CD14-positive monocyte (primary cell): ENCODE measurements at regions not wholly inside any gene's neighbourhood (a gene's known extent, or its start where the extent isn't known, plus 50 kb on each side); places are given as distances from the start of the nearest gene placed in this dataset.

Source experiments
- DNase-seq, 3 donors: peaks; one replicate each; pipeline ENCODE4 v3.0.0-alpha.2; 2011 to 2022
- H2AFZ ChIP-seq: 2 replicates; pipeline ENCODE4 v1.6.0; 2012; ENCODE audit warnings: mild to moderate bottlenecking, low read depth, low read length, inconsistent platforms; ENCODE audit not compliant: insufficient read depth, poor library complexity, severe bottlenecking
- H3K27ac ChIP-seq, 2 donors: 1 replicate in 1 of 2; 2 replicates in 1 of 2; pipeline ENCODE4 v1.5.1; 2012 to 2013; ENCODE audit warnings: low read length in 2 of 2, control low read depth in 1 of 2, inconsistent platforms in 1 of 2, low read depth in 1 of 2, mild to moderate bottlenecking in 1 of 2
- H3K27me3 ChIP-seq, 2 donors: one replicate each; pipeline versions ENCODE4 v1.6.0 to v1.6.1; 2011 to 2013; ENCODE audit warnings: low read length in 2 of 2; ENCODE audit not compliant: control insufficient read depth in 2 of 2, insufficient read depth in 2 of 2
- H3K36me3 ChIP-seq, 2 donors: replicated peaks in 1 of 2; 1 replicate in 1 of 2; 2 replicates in 1 of 2; pipeline versions ENCODE4 v1.5.1 to v1.6.1; 2012 to 2013; ENCODE audit warnings: low read length in 2 of 2, control low read depth in 1 of 2, inconsistent platforms in 1 of 2, mild to moderate bottlenecking in 1 of 2; ENCODE audit not compliant: insufficient read depth in 2 of 2, control insufficient read depth in 1 of 2
- H3K4me1 ChIP-seq, 2 donors: 1 replicate in 1 of 2; 2 replicates in 1 of 2; pipeline versions ENCODE4 v1.5.1 to v1.6.1; 2012 to 2013; ENCODE audit warnings: low read length in 2 of 2, control low read depth in 1 of 2, inconsistent platforms in 1 of 2, mild to moderate bottlenecking in 1 of 2, moderate library complexity in 1 of 2; ENCODE audit not compliant: insufficient read depth in 2 of 2, control insufficient read depth in 1 of 2
- H3K4me2 ChIP-seq: replicated peaks from 2 replicates; pipeline ENCODE3; 2012; ENCODE audit warnings: low read length, moderate library complexity, mild to moderate bottlenecking; ENCODE audit not compliant: poor library complexity, severe bottlenecking; ENCODE audit errors: extremely low read depth
- H3K4me3 ChIP-seq, 3 experiments: fragments of 200-600 bp in 1 of 3; sonication (generic) in 1 of 3; replicated peaks in 1 of 3; 1 replicate in 2 of 3; 2 replicates in 1 of 3; pipeline ENCODE4 v1.5.1; 2011 to 2013; ENCODE audit warnings: low read length in 3 of 3, mild to moderate bottlenecking in 3 of 3, control low read depth in 2 of 3, low read depth in 2 of 3, inconsistent platforms in 1 of 3, moderate library complexity in 1 of 3
- H3K79me2 ChIP-seq: 2 replicates; pipeline ENCODE4 v1.6.0; 2012; ENCODE audit warnings: mild to moderate bottlenecking, control low read depth, inconsistent platforms, low read length, moderate library complexity; ENCODE audit not compliant: insufficient read depth
- H3K9ac ChIP-seq: 2 replicates; pipeline ENCODE4 v1.6.0; 2017; ENCODE audit warnings: low read length, mild to moderate bottlenecking; ENCODE audit not compliant: insufficient read depth, poor library complexity, severe bottlenecking
- H3K9me3 ChIP-seq, 2 donors: replicated peaks in 1 of 2; 1 replicate in 1 of 2; 2 replicates in 1 of 2; pipeline versions ENCODE4 v1.5.1 to v1.6.1; 2012 to 2013; ENCODE audit warnings: low read length in 2 of 2, control low read depth in 1 of 2; ENCODE audit not compliant: control insufficient read depth in 1 of 2, insufficient read depth in 1 of 2
- H4K20me1 ChIP-seq: 2 replicates; pipeline ENCODE4 v1.6.0; 2012; ENCODE audit warnings: mild to moderate bottlenecking, low read length, control low read depth, moderate library complexity; ENCODE audit not compliant: insufficient read depth
- H3K27ac Mint-ChIP-seq, 7 donors: one replicate each; pipeline ENCODE4 v1.8.0; 2020; ENCODE audit warnings: mild to moderate bottlenecking in 7 of 7, mixed read lengths in 7 of 7, moderate library complexity in 6 of 7, inconsistent platforms in 2 of 7
- H3K27me3 Mint-ChIP-seq, 3 donors: one replicate each; pipeline ENCODE4 v1.8.0; 2021 to 2022; ENCODE audit warnings: low read depth in 3 of 3, mild to moderate bottlenecking in 3 of 3, mixed read lengths in 3 of 3, moderate library complexity in 3 of 3, inconsistent platforms in 1 of 3
- H3K36me3 Mint-ChIP-seq, 2 donors: one replicate each; pipeline ENCODE4 v1.8.0; 2020; ENCODE audit warnings: mixed read lengths in 2 of 2, inconsistent platforms in 1 of 2, mild to moderate bottlenecking in 1 of 2
- H3K4me1 Mint-ChIP-seq: one replicate; pipeline ENCODE4 v1.8.0; 2020; ENCODE audit warnings: mild to moderate bottlenecking, mixed read lengths
- H3K4me3 Mint-ChIP-seq, 2 donors: one replicate each; pipeline ENCODE4 v1.8.0; 2020; ENCODE audit warnings: mild to moderate bottlenecking in 2 of 2, mixed read lengths in 2 of 2, moderate library complexity in 1 of 2
- H3K9me3 Mint-ChIP-seq, 7 donors: one replicate each; pipeline ENCODE4 v1.8.0; 2020 to 2022; ENCODE audit warnings: mixed read lengths in 7 of 7, mild to moderate bottlenecking in 6 of 7, moderate library complexity in 6 of 7, inconsistent platforms in 2 of 7
- WGBS: methylation state at CpG from one replicate; pipeline ENCODE4 v1.1.5; 2013; ENCODE audit warnings: missing lambda C conversion rate; ENCODE audit not compliant: insufficient coverage; 5-methylcytosine and 5-hydroxymethylcytosine counted together
- intact Hi-C, 2 donors: fragments of 100-400 bp; cut with micrococcal nuclease; formaldehyde crosslinking; loops; one replicate each; pipeline versions ENCODE4 v1.15.0 to v1.15.1; 2023
- TF ChIP-seq, protein P1 (sequence below): fragments of 200-600 bp; IDR thresholded peaks from one replicate; pipeline ENCODE4 v1.8.0; 2022; ENCODE audit warnings: antibody characterized with exemption, mild to moderate bottlenecking

DNA sequence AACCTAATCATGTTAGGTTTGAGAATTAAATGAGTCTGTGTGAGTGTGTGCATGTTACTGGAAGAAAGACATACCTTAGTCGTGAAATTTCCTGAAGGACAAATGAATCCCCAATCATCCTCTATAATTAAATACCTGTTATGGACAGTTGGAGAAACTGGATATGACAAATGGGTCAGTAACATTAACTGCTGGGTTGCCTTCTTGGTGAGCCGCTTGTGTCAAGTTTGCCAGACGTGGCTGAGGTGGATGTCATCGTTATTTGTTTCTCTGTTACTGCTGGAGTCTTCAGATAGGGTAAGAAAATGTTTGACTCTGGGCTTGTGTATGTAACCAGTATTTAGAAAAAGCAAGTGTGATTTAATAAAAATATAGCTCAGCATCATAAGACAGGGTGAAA, 131.6 kb downstream of the CAND1 start:
- no peak overlapping the region for H3K4me3 ChIP-seq
- H4K20me1 ChIP-seq = no peaks in the 10 kb centered on the region
- H3K36me3 ChIP-seq = no peaks in the 10 kb centered on the region
- H3K27ac ChIP-seq = no peak overlapping the region
- no peak overlapping the region for H3K4me2 ChIP-seq
- DNase-seq = no peak
- Mint-ChIP-seq H3K4me3 (no peak overlapping the region), H3K27ac (no peak overlapping the region), H3K4me1 (no peaks in the 10 kb centered on the region), H3K9me3 (peaks cover 0 to 11% (median 2%) of the 10 kb centered on the region in 7 donors), H3K36me3 (no peaks in the 10 kb centered on the region), H3K27me3 (peaks cover 0 to 3% (median 0%) of the 10 kb centered on the region in 3 donors)
- H3K4me1 ChIP-seq = no peaks in the 10 kb centered on the region
- WGBS = 100% methylated on average over 1 of the region's 4 CpGs
- intact Hi-C loops = no loop called here
- peaks cover 3% of the 10 kb centered on the region in 2 donors for H3K9me3 ChIP-seq
- no peak overlapping the region for H3K9ac ChIP-seq
- H3K27me3 ChIP-seq = no peaks in the 10 kb centered on the region
- TF ChIP-seq, protein P1, sequence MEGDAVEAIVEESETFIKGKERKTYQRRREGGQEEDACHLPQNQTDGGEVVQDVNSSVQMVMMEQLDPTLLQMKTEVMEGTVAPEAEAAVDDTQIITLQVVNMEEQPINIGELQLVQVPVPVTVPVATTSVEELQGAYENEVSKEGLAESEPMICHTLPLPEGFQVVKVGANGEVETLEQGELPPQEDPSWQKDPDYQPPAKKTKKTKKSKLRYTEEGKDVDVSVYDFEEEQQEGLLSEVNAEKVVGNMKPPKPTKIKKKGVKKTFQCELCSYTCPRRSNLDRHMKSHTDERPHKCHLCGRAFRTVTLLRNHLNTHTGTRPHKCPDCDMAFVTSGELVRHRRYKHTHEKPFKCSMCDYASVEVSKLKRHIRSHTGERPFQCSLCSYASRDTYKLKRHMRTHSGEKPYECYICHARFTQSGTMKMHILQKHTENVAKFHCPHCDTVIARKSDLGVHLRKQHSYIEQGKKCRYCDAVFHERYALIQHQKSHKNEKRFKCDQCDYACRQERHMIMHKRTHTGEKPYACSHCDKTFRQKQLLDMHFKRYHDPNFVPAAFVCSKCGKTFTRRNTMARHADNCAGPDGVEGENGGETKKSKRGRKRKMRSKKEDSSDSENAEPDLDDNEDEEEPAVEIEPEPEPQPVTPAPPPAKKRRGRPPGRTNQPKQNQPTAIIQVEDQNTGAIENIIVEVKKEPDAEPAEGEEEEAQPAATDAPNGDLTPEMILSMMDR = no peak
- H2AFZ ChIP-seq = no peak overlapping the region
- no peaks in the 10 kb centered on the region for H3K79me2 ChIP-seq

GRCh38 chr12:67410246-67410645, 141.1 kb downstream of the CAND1 start:
- H3K36me3 Mint-ChIP-seq = no peaks in the 10 kb centered on the region
- Histone ChIP-seq H3K9me3 (no peaks in the 10 kb centered on the region), H4K20me1 (no peaks in the 10 kb centered on the region), H3K36me3 (no peaks in the 10 kb centered on the region), H3K27me3 (no peaks in the 10 kb centered on the region), H3K4me1 (no peaks in the 10 kb centered on the region), H3K79me2 (no peaks in the 10 kb centered on the region), H2AFZ (no peak overlapping the region), H3K4me3 (no peak overlapping the region), H3K4me2 (no peak overlapping the region), H3K27ac (no peak overlapping the region), H3K9ac (no peak overlapping the region)
- H3K4me1 Mint-ChIP-seq = no peaks in the 10 kb centered on the region
- peaks cover 0 to 12% (median 8%) of the 10 kb centered on the region in 7 donors for H3K9me3 Mint-ChIP-seq
- TF ChIP-seq, protein P1 = no peak
- intact Hi-C loops = no loop called here
- H3K4me3 Mint-ChIP-seq = no peak overlapping the region
- peaks cover 0 to 2% (median 1%) of the 10 kb centered on the region in 3 donors for H3K27me3 Mint-ChIP-seq
- H3K27ac Mint-ChIP-seq = no peak overlapping the region
- no peak for DNase-seq
- WGBS = 17% methylated on average over 2 of the region's 2 CpGs
